Activated CD8-positive, alpha-beta memory T cell treated with anti-CD3 and anti-CD28 coated beads, Interleukin-2, amount 50 U/mL, for 24 hours (primary cell): ENCODE measurements at regions not wholly inside any gene's neighbourhood (a gene's known extent, or its start where the extent isn't known, plus 50 kb on each side); places are given as distances from the start of the nearest gene placed in this dataset.

Source experiments
- DNase-seq: peaks from one replicate; pipeline ENCODE4 v3.0.0-alpha.2; 2020; ENCODE audit errors: extremely low read depth

GRCh38 chr14:32022525-32022924 lies 54.6 kb upstream of the ARHGAP5 start:
- DNase-seq: no peak

DNA sequence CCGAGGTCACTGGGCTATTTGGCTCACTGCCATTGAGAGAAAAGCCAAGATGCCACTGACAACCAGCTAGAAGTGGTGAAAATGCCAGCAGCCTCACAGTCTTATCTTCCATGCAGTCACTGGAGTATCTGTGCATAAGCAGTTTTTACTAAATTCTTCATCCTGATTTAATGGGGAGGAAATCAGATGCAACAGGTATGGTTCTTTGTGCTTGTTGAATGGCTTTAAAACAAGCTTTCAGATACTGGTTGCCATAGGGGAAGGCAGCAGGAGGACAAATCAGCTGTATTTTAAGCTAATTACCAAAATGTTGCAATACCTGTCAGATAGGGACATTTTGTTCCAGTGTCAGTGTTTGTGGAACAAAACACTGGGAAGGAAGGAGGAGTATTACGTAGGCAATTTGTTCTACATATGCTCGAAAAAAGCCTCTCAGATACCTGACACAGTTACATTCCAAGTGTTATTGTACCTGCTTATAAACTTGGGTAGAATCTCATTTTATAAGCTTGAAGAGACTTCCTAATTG lies 54.1 kb upstream of the ARHGAP5 start:
- DNase-seq: no peak

- DNase-seq: no peak
Observed at GRCh38 chr14:32023540-32023939, 53.6 kb upstream of the ARHGAP5 start.

DNA sequence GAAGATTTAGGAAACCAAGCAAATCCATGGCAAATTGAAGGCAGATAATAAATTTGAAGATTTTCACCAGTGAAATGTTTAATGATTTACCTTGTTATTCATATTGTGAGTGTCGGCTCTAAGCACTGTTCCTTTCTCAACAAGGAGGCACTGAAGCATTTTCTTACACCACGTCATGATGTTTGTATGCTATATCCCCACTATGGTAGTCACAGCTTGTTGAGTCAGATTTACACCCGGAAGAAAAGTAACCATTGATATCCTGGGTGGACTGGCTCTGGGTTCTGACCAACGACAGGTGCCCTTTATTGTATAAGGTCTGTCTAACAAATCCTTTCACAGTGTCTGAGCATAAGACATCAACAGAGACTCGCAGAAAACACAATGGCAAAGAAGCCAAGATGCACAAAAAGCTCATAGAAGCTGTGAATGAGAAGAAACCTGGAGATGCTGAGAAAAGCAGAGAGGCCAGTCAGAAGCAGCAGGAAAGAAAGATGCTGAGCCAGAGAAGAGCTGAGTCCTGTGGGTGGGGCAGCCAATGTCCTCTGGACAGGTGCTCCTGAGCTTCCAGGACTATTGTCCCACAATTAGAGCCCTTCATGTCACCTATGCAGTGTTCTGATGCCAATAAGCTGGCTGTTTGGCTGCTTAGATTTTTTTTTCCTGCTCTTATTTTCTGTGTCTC lies 49.7 kb upstream of the ARHGAP5 start:
- DNase-seq: no peak
